HFFc6 (cell line): ENCODE measurements at regions not wholly inside any gene's neighbourhood (a gene's known extent, or its start where the extent isn't known, plus 50 kb on each side); places are given as distances from the start of the nearest gene placed in this dataset.
A peak's percentile ranks its signal among the peaks of the same experiment; 100 is the strongest.

Source experiments
- DNase-seq: peaks from one replicate; pipeline ENCODE4 v3.0.0-alpha.2; 2018
- H3K27ac Mint-ChIP-seq: 2 replicates; pipeline ENCODE4 v1.8.0; 2020; ENCODE audit warnings: mild to moderate bottlenecking, mixed read lengths
- H3K27me3 Mint-ChIP-seq: 2 replicates; pipeline ENCODE4 v1.8.0; 2021; ENCODE audit warnings: mild to moderate bottlenecking, moderate library complexity, mixed read lengths; ENCODE audit not compliant: insufficient read depth
- H3K36me3 Mint-ChIP-seq: 2 replicates; pipeline ENCODE4 v1.8.0; 2021; ENCODE audit warnings: low read depth, mixed read lengths
- H3K4me1 Mint-ChIP-seq: 2 replicates; pipeline ENCODE4 v1.8.0; 2020; ENCODE audit warnings: low read depth, mixed read lengths
- H3K4me3 Mint-ChIP-seq: 2 replicates; pipeline ENCODE4 v1.8.0; 2020; ENCODE audit warnings: mild to moderate bottlenecking, moderate library complexity, mixed read lengths
- H3K9me3 Mint-ChIP-seq: 2 replicates; pipeline ENCODE4 v1.8.0; 2020; ENCODE audit warnings: mild to moderate bottlenecking, mixed read lengths
- TF ChIP-seq, protein P1 (sequence below): fragments of 200-600 bp; sonication (generic); IDR thresholded peaks from 2 replicates; pipeline ENCODE4 v1.5.0; 2021; ENCODE audit warnings: antibody characterized with exemption, mild to moderate bottlenecking

DNA sequence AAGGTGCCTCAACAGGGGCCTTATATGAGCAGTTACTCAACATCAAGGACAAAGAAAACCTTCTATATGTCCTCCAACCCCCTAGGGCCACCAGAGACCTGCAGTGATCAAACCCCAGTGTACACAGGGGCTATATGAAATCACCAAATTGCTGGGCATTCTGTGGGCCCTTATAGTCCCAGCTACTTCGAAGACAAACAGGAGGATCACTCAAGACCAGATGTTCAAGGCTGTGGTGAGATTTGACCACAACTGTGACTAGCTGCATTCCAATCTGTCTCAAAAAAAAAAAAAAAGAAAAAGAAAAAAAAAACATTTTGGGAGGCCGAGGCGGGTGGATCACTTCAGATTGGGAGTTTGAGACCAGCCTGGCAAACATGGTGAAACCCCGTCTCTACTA, 51.0 kb upstream of the PRB2 start:
- no peaks in the 10 kb centered on the region; the same call in 1 of the 2 replicates for H3K27me3 Mint-ChIP-seq
- no peaks in the 10 kb centered on the region for H3K4me1 Mint-ChIP-seq
- no peak overlapping the region for H3K27ac Mint-ChIP-seq
- peaks cover 14% of the 10 kb centered on the region for H3K9me3 Mint-ChIP-seq
- no peaks in the 10 kb centered on the region for H3K36me3 Mint-ChIP-seq
- peak; percentile 4 for DNase-seq
- H3K4me3 Mint-ChIP-seq = no peak overlapping the region
- TF ChIP-seq, protein P1, sequence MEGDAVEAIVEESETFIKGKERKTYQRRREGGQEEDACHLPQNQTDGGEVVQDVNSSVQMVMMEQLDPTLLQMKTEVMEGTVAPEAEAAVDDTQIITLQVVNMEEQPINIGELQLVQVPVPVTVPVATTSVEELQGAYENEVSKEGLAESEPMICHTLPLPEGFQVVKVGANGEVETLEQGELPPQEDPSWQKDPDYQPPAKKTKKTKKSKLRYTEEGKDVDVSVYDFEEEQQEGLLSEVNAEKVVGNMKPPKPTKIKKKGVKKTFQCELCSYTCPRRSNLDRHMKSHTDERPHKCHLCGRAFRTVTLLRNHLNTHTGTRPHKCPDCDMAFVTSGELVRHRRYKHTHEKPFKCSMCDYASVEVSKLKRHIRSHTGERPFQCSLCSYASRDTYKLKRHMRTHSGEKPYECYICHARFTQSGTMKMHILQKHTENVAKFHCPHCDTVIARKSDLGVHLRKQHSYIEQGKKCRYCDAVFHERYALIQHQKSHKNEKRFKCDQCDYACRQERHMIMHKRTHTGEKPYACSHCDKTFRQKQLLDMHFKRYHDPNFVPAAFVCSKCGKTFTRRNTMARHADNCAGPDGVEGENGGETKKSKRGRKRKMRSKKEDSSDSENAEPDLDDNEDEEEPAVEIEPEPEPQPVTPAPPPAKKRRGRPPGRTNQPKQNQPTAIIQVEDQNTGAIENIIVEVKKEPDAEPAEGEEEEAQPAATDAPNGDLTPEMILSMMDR = no peak

DNA sequence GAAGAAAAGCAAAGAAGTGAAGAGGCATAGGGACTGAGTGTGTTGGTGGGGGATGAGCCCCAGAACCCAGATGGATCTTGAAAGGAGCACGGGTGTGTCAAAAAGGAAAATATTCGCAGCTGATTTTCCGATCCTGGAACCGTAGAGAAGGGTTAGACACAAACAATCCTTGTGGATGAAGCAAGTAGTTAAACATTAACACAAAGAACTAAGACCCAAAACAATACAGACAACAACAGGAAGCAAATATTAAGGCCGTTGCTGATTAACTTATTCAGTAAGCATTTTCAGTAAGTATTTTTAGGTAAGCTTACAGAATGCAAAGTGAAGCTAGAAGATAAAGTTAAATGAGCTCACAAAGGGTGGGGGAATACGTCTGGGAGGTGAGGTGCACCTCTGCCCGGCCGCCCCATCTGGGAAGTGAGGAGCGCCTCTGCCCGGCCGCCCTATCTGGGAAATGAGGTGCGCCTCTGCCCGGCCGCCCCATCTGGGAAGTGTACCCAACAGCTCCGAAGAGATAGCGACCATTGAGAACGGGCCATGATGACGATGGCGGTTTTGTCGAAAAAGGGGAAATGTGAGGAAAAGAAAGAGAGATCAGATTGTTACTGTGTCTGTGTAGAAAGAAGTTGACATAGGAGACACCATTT, 62.8 kb upstream of the PRB2 start:
- no peak for DNase-seq
- Mint-ChIP-seq H3K9me3 (peaks cover 14% of the 10 kb centered on the region), H3K27me3 (no peaks in the 10 kb centered on the region; the same call in 1 of the 2 replicates), H3K36me3 (no peaks in the 10 kb centered on the region), H3K27ac (no peak overlapping the region), H3K4me3 (no peak overlapping the region), H3K4me1 (no peaks in the 10 kb centered on the region)
- TF ChIP-seq, protein P1 = no peak

DNA sequence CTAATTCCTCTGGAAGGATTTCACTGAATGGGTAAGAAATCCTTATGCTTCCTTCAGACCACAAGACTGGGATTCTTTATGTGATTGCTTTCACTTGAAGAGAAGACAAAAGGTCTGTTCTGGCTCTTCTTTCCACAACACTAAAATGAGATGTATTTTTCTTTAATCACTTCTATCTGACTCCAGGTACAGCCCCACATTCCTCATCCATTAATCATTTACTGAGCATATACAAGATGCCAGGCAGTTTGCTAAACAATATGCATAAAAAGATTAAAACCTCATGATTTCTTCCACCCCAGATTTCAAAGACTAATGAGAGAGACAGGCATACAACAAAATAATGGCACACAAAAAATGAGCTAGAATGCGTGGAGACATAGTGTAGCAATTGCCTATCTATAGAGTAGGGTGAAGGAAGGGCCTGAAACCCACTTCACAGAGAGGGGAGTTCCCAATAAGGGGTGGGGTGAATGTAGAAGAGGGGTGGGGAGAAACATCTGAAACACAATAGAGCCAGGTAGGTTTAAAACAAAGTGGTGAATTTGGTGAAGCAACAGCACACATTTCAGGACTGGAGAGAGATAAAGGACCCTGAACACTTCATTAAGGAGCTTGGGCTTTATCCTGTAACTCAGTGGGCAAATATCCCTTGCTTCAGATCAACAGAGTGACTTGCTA, 65.1 kb upstream of the PRB2 start:
- TF ChIP-seq, protein P1 = no peak
- Mint-ChIP-seq H3K36me3 (no peaks in the 10 kb centered on the region), H3K4me1 (no peaks in the 10 kb centered on the region), H3K4me3 (no peak overlapping the region), H3K27me3 (no peaks in the 10 kb centered on the region; the same call in 1 of the 2 replicates), H3K9me3 (peaks cover 14% of the 10 kb centered on the region), H3K27ac (no peak overlapping the region)
- DNase-seq = no peak

DNA sequence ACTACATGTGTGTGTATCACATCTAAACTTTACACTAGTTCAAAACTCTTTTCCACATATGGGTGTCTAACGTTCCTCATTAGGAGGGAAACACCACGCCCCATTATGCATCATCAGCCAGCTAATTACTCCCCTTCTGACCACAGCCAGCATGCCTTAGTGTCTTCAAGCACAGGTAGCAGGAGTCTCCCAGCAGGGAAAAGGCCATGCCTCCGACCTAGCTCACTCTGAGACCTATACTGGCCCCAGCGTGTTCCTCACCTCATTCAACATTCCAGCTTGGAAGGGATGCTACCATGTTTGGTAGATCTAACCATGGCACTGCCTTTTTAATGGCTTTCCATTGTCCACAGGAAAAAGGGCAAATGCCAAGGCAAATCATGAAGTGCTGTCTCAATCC, 66.1 kb upstream of the PRB2 start:
- no peaks in the 10 kb centered on the region for H3K36me3 Mint-ChIP-seq
- H3K4me3 Mint-ChIP-seq = no peak overlapping the region
- no peak overlapping the region for H3K27ac Mint-ChIP-seq
- no peak for DNase-seq
- TF ChIP-seq, protein P1 = no peak
- H3K9me3 Mint-ChIP-seq = peaks cover 8% of the 10 kb centered on the region
- H3K27me3 Mint-ChIP-seq = peaks cover 4% of the 10 kb centered on the region
- H3K4me1 Mint-ChIP-seq = no peaks in the 10 kb centered on the region

DNA sequence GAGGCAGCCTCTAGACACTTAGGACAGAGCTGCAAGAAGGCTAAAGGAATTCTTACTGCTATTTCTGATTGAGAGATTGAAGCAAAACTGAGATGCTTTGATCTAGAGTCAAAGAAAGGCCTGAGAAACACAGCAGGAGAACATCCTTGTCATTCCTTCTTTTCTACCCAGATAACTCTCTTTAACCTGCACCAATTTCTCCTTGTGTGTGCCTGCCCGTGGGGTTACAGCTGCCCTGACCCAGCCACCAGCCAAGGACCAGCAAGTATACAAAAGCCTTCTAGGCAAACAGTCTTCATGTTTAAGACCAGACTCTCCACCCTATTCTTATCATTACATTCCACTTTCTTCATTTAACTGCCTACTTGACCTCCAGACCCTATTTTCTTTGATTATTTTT, 81.7 kb upstream of the PRB2 start:
- no peaks in the 10 kb centered on the region; the same call in none of the 2 replicates for H3K27me3 Mint-ChIP-seq
- no peak overlapping the region for H3K27ac Mint-ChIP-seq
- no peaks in the 10 kb centered on the region for H3K4me1 Mint-ChIP-seq

More for the DNA sequence above, 81.7 kb upstream of the PRB2 start:
- no peak overlapping the region for H3K4me3 Mint-ChIP-seq
- H3K9me3 Mint-ChIP-seq = peaks cover 5% of the 10 kb centered on the region; the same call in 1 of the 2 replicates
- TF ChIP-seq, protein P1 = no peak
- H3K36me3 Mint-ChIP-seq = no peaks in the 10 kb centered on the region
- no peak for DNase-seq
